Coronary artery (tissue), 2 donors: ENCODE measurements at regions not wholly inside any gene's neighbourhood (a gene's known extent, or its start where the extent isn't known, plus 50 kb on each side); places are given as distances from the start of the nearest gene placed in this dataset.

Experiments
- DNase-seq: peaks from one replicate; pipeline ENCODE4 v3.0.0-alpha.2; 2017; ENCODE audit warnings: low spot score
- H3K27ac ChIP-seq, 2 donors: fragments of 200-600 bp; sonication (generic); one replicate each; pipeline ENCODE4 v1.5.1; 2016 to 2019
- H3K4me3 ChIP-seq: fragments of 200-600 bp; sonication (generic); 2 replicates; pipeline ENCODE4 v1.5.1; 2016; ENCODE audit warnings: mild to moderate bottlenecking, moderate library complexity
- CTCF ChIP-seq: fragments of 200-600 bp; sonication (generic); IDR thresholded peaks from one replicate; pipeline ENCODE4 v1.5.1; 2019; ENCODE audit warnings: antibody characterized with exemption

- H3K27ac ChIP-seq = no peak overlapping the region
- no peak overlapping the region for H3K4me3 ChIP-seq
- TF ChIP-seq CTCF = no peak
- DNase-seq = no peak
Observed at GRCh38 chr10:21159669-21160068, 262.6 kb upstream of the NEBL start.

- Histone ChIP-seq H3K4me3 (no peak overlapping the region), H3K27ac (no peak overlapping the region)
- no peak for DNase-seq
- no peak for TF ChIP-seq CTCF
Observed at GRCh38 chr10:21158301-21158700, 261.2 kb upstream of the NEBL start.

GRCh38 chr10:21157664-21158063, 260.6 kb upstream of the NEBL start:
- Histone ChIP-seq H3K4me3 (no peak overlapping the region), H3K27ac (no peak overlapping the region)
- no peak for TF ChIP-seq CTCF
- no peak for DNase-seq

- TF ChIP-seq CTCF = no peak
- Histone ChIP-seq H3K4me3 (no peak overlapping the region), H3K27ac (no peak overlapping the region)
- DNase-seq = no peak
Observed at GRCh38 chr10:21150166-21150565, 253.1 kb upstream of the NEBL start.

- H3K4me3 ChIP-seq = no peak overlapping the region
- no peak overlapping the region for H3K27ac ChIP-seq
- no peak for TF ChIP-seq CTCF
- DNase-seq = no peak
Observed at GRCh38 chr10:21146436-21146789, 249.3 kb upstream of the NEBL start.

GRCh38 chr10:21145751-21146435, 248.8 kb upstream of the NEBL start:
- TF ChIP-seq CTCF = no peak
- no peak overlapping the region for H3K4me3 ChIP-seq
- H3K27ac ChIP-seq = no peak overlapping the region
- DNase-seq = no peak

GRCh38 chr10:21144047-21144446, 246.9 kb upstream of the NEBL start:
- H3K4me3 ChIP-seq = no peak overlapping the region
- DNase-seq = no peak
- H3K27ac ChIP-seq = no peak overlapping the region
- no peak for TF ChIP-seq CTCF
